ENCODE measurements at regions not wholly inside any gene's neighbourhood (a gene's known extent, or its start where the extent isn't known, plus 50 kb on each side); places are given as distances from the start of the nearest gene placed in this dataset.

DNA sequence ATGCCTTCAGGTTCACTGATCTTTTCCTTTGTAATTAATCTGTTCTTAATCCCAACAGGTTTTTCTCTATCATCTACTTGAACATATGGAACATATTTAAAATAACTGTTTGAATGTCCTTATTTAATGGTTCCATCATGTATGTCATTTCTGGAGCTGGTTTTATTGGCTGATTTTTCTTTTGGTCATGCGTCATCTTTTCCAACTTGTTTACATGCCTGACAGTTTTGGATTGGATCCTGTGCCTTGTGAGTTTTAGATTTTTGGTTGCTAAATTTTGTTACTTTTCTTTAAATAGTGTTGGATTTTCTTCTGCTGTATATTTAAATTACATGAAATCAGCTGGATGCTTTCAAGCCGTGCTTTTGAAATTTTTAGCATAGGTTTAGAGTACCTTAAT, 237.3 kb upstream of the DAAM1 start:
- DNase-seq, result no peak
- Histone ChIP-seq H3K4me3 (ENCODE audit: low read length) (no peak overlapping the region), H3K4me1 (ENCODE audit: control insufficient read depth, insufficient read depth, low read length) (peaks cover 6% of the 10 kb centered on the region), H3K9ac (ENCODE audit: extremely low read depth, low read length, poor library complexity, severe bottlenecking) (no peak overlapping the region), H3K9me3 (ENCODE audit: control insufficient read depth, low read length) (peaks cover 17% of the 10 kb centered on the region), H3K27me3 (ENCODE audit: control insufficient read depth, insufficient read depth, low read length, poor library complexity, severe bottlenecking) (no peaks in the 10 kb centered on the region), H3K27ac (ENCODE audit: low read depth, low read length) (no peak overlapping the region), H3K36me3 (ENCODE audit: control insufficient read depth, insufficient read depth, low read length) (no peaks in the 10 kb centered on the region)
- H3K9me3 Mint-ChIP-seq, result peaks cover 7% of the 10 kb centered on the region
- TF ChIP-seq, protein P1, sequence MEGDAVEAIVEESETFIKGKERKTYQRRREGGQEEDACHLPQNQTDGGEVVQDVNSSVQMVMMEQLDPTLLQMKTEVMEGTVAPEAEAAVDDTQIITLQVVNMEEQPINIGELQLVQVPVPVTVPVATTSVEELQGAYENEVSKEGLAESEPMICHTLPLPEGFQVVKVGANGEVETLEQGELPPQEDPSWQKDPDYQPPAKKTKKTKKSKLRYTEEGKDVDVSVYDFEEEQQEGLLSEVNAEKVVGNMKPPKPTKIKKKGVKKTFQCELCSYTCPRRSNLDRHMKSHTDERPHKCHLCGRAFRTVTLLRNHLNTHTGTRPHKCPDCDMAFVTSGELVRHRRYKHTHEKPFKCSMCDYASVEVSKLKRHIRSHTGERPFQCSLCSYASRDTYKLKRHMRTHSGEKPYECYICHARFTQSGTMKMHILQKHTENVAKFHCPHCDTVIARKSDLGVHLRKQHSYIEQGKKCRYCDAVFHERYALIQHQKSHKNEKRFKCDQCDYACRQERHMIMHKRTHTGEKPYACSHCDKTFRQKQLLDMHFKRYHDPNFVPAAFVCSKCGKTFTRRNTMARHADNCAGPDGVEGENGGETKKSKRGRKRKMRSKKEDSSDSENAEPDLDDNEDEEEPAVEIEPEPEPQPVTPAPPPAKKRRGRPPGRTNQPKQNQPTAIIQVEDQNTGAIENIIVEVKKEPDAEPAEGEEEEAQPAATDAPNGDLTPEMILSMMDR (conservative IDR thresholded peaks at IDR 0.05), result no peak
- peaks cover 17% of the 10 kb centered on the region for H3K4me1 Mint-ChIP-seq
- peaks cover 8% of the 10 kb centered on the region for H3K27me3 Mint-ChIP-seq (ENCODE audit: insufficient read depth)
- H3K4me3 Mint-ChIP-seq, result no peak overlapping the region
- H3K36me3 Mint-ChIP-seq (ENCODE audit: low read depth), result no peaks in the 10 kb centered on the region
- no peak overlapping the region for H3K27ac Mint-ChIP-seq
- WGBS, 2 experiments (ENCODE audit: insufficient coverage in 1 of 2, insufficient read length in 1 of 2), result 86 to 100% methylated on average over 1 to 2 of the region's 2 CpGs

DNA sequence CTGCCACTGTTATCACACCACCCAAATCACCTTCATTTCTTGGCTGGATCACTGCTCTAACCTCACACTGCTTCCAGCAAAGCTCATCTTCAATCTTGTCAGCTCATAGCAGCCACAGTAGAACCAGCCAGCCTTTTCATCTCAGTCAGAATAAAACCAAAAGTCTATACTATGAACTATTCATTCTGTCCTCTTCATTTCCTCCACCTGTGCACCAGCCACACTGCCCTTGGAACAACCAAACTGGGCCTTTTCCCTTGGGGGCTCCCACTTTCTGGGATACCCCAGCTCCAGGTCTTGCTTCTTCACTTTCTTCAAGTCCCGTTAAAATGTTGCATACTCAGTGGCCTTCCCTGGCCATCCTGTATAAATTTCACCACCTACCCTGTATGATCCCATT, 234.4 kb upstream of the DAAM1 start:
- Mint-ChIP-seq H3K36me3 (ENCODE audit: low read depth) (no peaks in the 10 kb centered on the region), H3K4me3 (no peak overlapping the region), H3K27me3 (ENCODE audit: insufficient read depth) (peaks cover 8% of the 10 kb centered on the region), H3K9me3 (peaks cover 7% of the 10 kb centered on the region), H3K27ac (no peak overlapping the region), H3K4me1 (peaks cover 23% of the 10 kb centered on the region)
- no peaks in the 10 kb centered on the region for H3K27me3 ChIP-seq (ENCODE audit: control insufficient read depth, insufficient read depth, low read length, poor library complexity, severe bottlenecking)
- no peaks in the 10 kb centered on the region for H3K36me3 ChIP-seq (ENCODE audit: control insufficient read depth, insufficient read depth, low read length)
- peaks cover 17% of the 10 kb centered on the region for H3K9me3 ChIP-seq (ENCODE audit: control insufficient read depth, low read length)
- TF ChIP-seq, protein P1 (conservative IDR thresholded peaks at IDR 0.05), result no peak
- peaks cover 6% of the 10 kb centered on the region for H3K4me1 ChIP-seq (ENCODE audit: control insufficient read depth, insufficient read depth, low read length)
- DNase-seq, result no peak
- 90% methylated on average over 1 of the region's 1 CpG for WGBS, 2 experiments (ENCODE audit: insufficient coverage in 1 of 2, insufficient read length in 1 of 2)
- no peak overlapping the region for H3K4me3 ChIP-seq (ENCODE audit: low read length)
- no peak overlapping the region for H3K27ac ChIP-seq (ENCODE audit: low read depth, low read length)
- H3K9ac ChIP-seq (ENCODE audit: extremely low read depth, low read length, poor library complexity, severe bottlenecking), result no peak overlapping the region

- no peaks in the 10 kb centered on the region for H3K27me3 ChIP-seq (ENCODE audit: control insufficient read depth, insufficient read depth, low read length, poor library complexity, severe bottlenecking)
- WGBS, 2 experiments (ENCODE audit: insufficient coverage in 1 of 2, insufficient read length in 1 of 2), result 41% methylated on average over 4 of the region's 4 CpGs
- H3K36me3 ChIP-seq (ENCODE audit: control insufficient read depth, insufficient read depth, low read length), result no peaks in the 10 kb centered on the region
- Mint-ChIP-seq H3K4me1 (peaks cover 23% of the 10 kb centered on the region), H3K36me3 (ENCODE audit: low read depth) (no peaks in the 10 kb centered on the region), H3K9me3 (peaks cover 7% of the 10 kb centered on the region), H3K27me3 (ENCODE audit: insufficient read depth) (peaks cover 8% of the 10 kb centered on the region), H3K27ac (peak overlapping the region; percentile 58), H3K4me3 (no peak overlapping the region)
- H3K9ac ChIP-seq (ENCODE audit: extremely low read depth, low read length, poor library complexity, severe bottlenecking), result no peak overlapping the region
- TF ChIP-seq, protein P1 (conservative IDR thresholded peaks at IDR 0.05), result no peak
- no peak overlapping the region for H3K4me3 ChIP-seq (ENCODE audit: low read length)
- peaks cover 6% of the 10 kb centered on the region for H3K4me1 ChIP-seq (ENCODE audit: control insufficient read depth, insufficient read depth, low read length)
- H3K9me3 ChIP-seq (ENCODE audit: control insufficient read depth, low read length), result peaks cover 14% of the 10 kb centered on the region
- peak overlapping the region; percentile 30 for H3K27ac ChIP-seq (ENCODE audit: low read depth, low read length)
- DNase-seq, result peak; percentile 58
Measured at GRCh38 chr14:58954901-58955861, 233.3 kb upstream of the DAAM1 start.

All from endodermal cell (in vitro differentiated cells).